H1 (cell line): ENCODE measurements at regions not wholly inside any gene's neighbourhood (a gene's known extent, or its start where the extent isn't known, plus 50 kb on each side); places are given as distances from the start of the nearest gene placed in this dataset.

Experiments
- CTCF ChIA-PET: fragments of 300-600 bp; sonication (Branson Sonifier 250); formaldehyde crosslinking; loops from one replicate; lab custom pipeline; 2021; ENCODE audit not compliant: partially characterized antibody; lab: Charles Lee
- POLR2A ChIA-PET: fragments of 300-600 bp; sonication (Branson Sonifier 250); formaldehyde crosslinking; loops from one replicate; lab custom pipeline; 2021; ENCODE audit warnings: inconsistent platforms; ENCODE audit not compliant: partially characterized antibody; lab: Charles Lee
- DNase-seq, 2 experiments: peaks; one replicate each; pipeline versions ENCODE4 v3.0.0 to v3.0.0-alpha.2; 2010 to 2022; ENCODE audit warnings: low spot score in 2 of 2, low read depth in 1 of 2, mixed read lengths in 1 of 2
- FAIRE-seq: peaks from 2 replicates; lab custom pipeline; 2011; peaks lifted over from hg19 to GRCh38; lab: Jason Lieb, UNC
- H2AFZ ChIP-seq: 2 replicates; pipeline ENCODE4 v1.8.1; 2012; ENCODE audit warnings: low read length, inconsistent platforms
- H2AK5ac ChIP-seq: 2 replicates; pipeline ENCODE4 v1.6.1; 2013; ENCODE audit warnings: low read depth, low read length
- H2BK120ac ChIP-seq: replicated peaks from 2 replicates; pipeline ENCODE3; 2013; ENCODE audit warnings: low read depth, low read length, inconsistent platforms
- H2BK12ac ChIP-seq: 2 replicates; pipeline ENCODE4 v1.6.1; 2013; ENCODE audit warnings: low read depth, low read length
- H2BK15ac ChIP-seq: 2 replicates; pipeline ENCODE4 v1.6.1; 2013; ENCODE audit warnings: low read length
- H2BK20ac ChIP-seq: 2 replicates; pipeline ENCODE4 v1.6.1; 2013; ENCODE audit warnings: low read length
- H2BK5ac ChIP-seq: 2 replicates; pipeline ENCODE4 v1.6.1; 2013; ENCODE audit warnings: low read depth, low read length
- H3K14ac ChIP-seq: 2 replicates; pipeline ENCODE4 v1.6.1; 2013; ENCODE audit warnings: inconsistent platforms; ENCODE audit not compliant: insufficient read length
- H3K18ac ChIP-seq: 2 replicates; pipeline ENCODE4 v1.6.1; 2013; ENCODE audit warnings: low read length; ENCODE audit errors: extremely low read depth
- H3K23ac ChIP-seq: 2 replicates; pipeline ENCODE4 v1.6.1; 2013; ENCODE audit warnings: inconsistent platforms; ENCODE audit not compliant: insufficient read length
- H3K23me2 ChIP-seq: 2 replicates; pipeline ENCODE4 v1.6.1; 2013; ENCODE audit warnings: low read depth, low read length
- H3K27ac ChIP-seq: 2 replicates; pipeline ENCODE4 v1.6.1; 2011; ENCODE audit warnings: low read depth, low read length, inconsistent platforms
- H3K27me3 ChIP-seq, 4 experiments: replicated peaks in 1 of 4; 1 replicate in 1 of 4; 2 replicates in 3 of 4; pipeline versions ENCODE4 v1.6.1 to v1.8.1; 2011 to 2013; ENCODE audit warnings: low read length in 3 of 4, mild to moderate bottlenecking in 3 of 4, inconsistent platforms in 2 of 4, mixed read lengths in 2 of 4, moderate library complexity in 1 of 4; ENCODE audit not compliant: control insufficient read depth in 3 of 4, insufficient read depth in 3 of 4; ENCODE audit errors: extremely low read depth in 1 of 4
- H3K36me3 ChIP-seq, 4 experiments: 2 replicates each; pipeline versions ENCODE4 v1.6.1 to v1.8.1; 2011 to 2013; ENCODE audit warnings: mild to moderate bottlenecking in 4 of 4, low read length in 3 of 4, moderate library complexity in 2 of 4, control low read depth in 1 of 4, inconsistent platforms in 1 of 4; ENCODE audit not compliant: insufficient read depth in 4 of 4, control insufficient read depth in 2 of 4
- H3K4ac ChIP-seq: replicated peaks from 2 replicates; pipeline ENCODE3; 2013; ENCODE audit warnings: low read length, low read depth, mixed read lengths, inconsistent platforms; ENCODE audit not compliant: insufficient read length
- H3K4me1 ChIP-seq, 4 experiments: replicated peaks in 1 of 4; 1 replicate in 1 of 4; 2 replicates in 3 of 4; pipeline versions ENCODE4 v1.6.1 to v1.8.1; 2011 to 2013; ENCODE audit warnings: low read length in 3 of 4, inconsistent platforms in 2 of 4, mixed read lengths in 1 of 4; ENCODE audit not compliant: insufficient read depth in 4 of 4, control insufficient read depth in 3 of 4
- H3K4me2 ChIP-seq, 2 experiments: 2 replicates each; pipeline versions ENCODE4 v1.6.1 to v1.8.1; 2011 to 2013; ENCODE audit warnings: low read depth in 2 of 2, low read length in 2 of 2, control low read depth in 1 of 2, inconsistent platforms in 1 of 2, mild to moderate bottlenecking in 1 of 2; ENCODE audit not compliant: insufficient read depth in 1 of 2
- H3K4me3 ChIP-seq, 4 experiments: fragments of 200-600, 300-600 bp in 1 of 4; sonication (generic), shearing (Covaris generic), sonication (Bioruptor Twin) in 1 of 4; 2 replicates each; pipeline versions ENCODE4 v1.5.1 to v1.8.1; 2011 to 2016; ENCODE audit warnings: low read length in 4 of 4, low read depth in 3 of 4, control low read depth in 2 of 4, inconsistent platforms in 2 of 4, mild to moderate bottlenecking in 2 of 4, mixed read lengths in 1 of 4, moderate library complexity in 1 of 4; ENCODE audit not compliant: insufficient read depth in 2 of 4; ENCODE audit errors: extremely low read depth in 1 of 4
- H3K56ac ChIP-seq: replicated peaks from 2 replicates; pipeline ENCODE3; 2013; ENCODE audit warnings: low read depth, mild to moderate bottlenecking, mixed read lengths, low read length, inconsistent platforms; ENCODE audit not compliant: insufficient read length
- H3K79me1 ChIP-seq: 2 replicates; pipeline ENCODE4 v1.6.1; 2013; ENCODE audit warnings: low read depth, low read length, control low read depth
- H3K79me2 ChIP-seq, 2 experiments: 2 replicates each; pipeline versions ENCODE4 v1.6.1 to v1.8.1; 2012 to 2013; ENCODE audit warnings: low read length in 2 of 2, mild to moderate bottlenecking in 2 of 2, inconsistent platforms in 1 of 2; ENCODE audit not compliant: insufficient read depth in 2 of 2, control insufficient read depth in 1 of 2
- H3K9ac ChIP-seq, 4 experiments: replicated peaks in 1 of 4; 1 replicate in 1 of 4; 2 replicates in 3 of 4; pipeline versions ENCODE4 v1.6.1 to v1.8.1; 2011 to 2013; ENCODE audit warnings: low read depth in 3 of 4, low read length in 3 of 4, control low read depth in 2 of 4, mild to moderate bottlenecking in 2 of 4, moderate library complexity in 2 of 4, inconsistent platforms in 1 of 4; ENCODE audit errors: extremely low read depth in 1 of 4
- H3K9me3 ChIP-seq, 2 experiments: 2 replicates each; pipeline versions ENCODE4 v1.6.1 to v1.8.1; 2012 to 2013; ENCODE audit warnings: mild to moderate bottlenecking in 2 of 2, moderate library complexity in 2 of 2, control low read depth in 1 of 2, inconsistent platforms in 1 of 2, low read depth in 1 of 2, low read length in 1 of 2, mixed read lengths in 1 of 2; ENCODE audit not compliant: insufficient read depth in 2 of 2
- H4K20me1 ChIP-seq, 2 experiments: replicated peaks in 1 of 2; 2 replicates each; pipeline versions ENCODE3 to v1.8.1; 2011 to 2013; ENCODE audit warnings: inconsistent platforms in 2 of 2, low read length in 2 of 2, mild to moderate bottlenecking in 1 of 2; ENCODE audit not compliant: insufficient read depth in 2 of 2, control insufficient read depth in 1 of 2
- H4K5ac ChIP-seq: 2 replicates; pipeline ENCODE4 v1.6.1; 2013; ENCODE audit warnings: low read length, low read depth, mixed read lengths, inconsistent platforms; ENCODE audit not compliant: insufficient read length
- H4K8ac ChIP-seq: 2 replicates; pipeline ENCODE4 v1.8.0; 2013; ENCODE audit warnings: mild to moderate bottlenecking, moderate library complexity, low read length, inconsistent platforms; ENCODE audit not compliant: insufficient read depth; ENCODE audit errors: extremely low read depth
- H4K91ac ChIP-seq: replicated peaks from 2 replicates; pipeline ENCODE3; 2013; ENCODE audit warnings: low read length, mixed read lengths, inconsistent platforms; ENCODE audit not compliant: insufficient read length
- CREB1 ChIP-seq: IDR thresholded peaks from 2 replicates; pipeline ENCODE4 v1.6.1; 2012; ENCODE audit warnings: inconsistent platforms
- CTBP2 ChIP-seq: IDR thresholded peaks from 2 replicates; pipeline ENCODE4 v1.7.0; 2011; ENCODE audit warnings: borderline replicate concordance, mild to moderate bottlenecking, moderate library complexity, mixed read lengths, low read length; ENCODE audit not compliant: insufficient read depth, insufficient read length
- E2F6 ChIP-seq: IDR thresholded peaks from 2 replicates; pipeline ENCODE4 v1.6.1; 2012; ENCODE audit warnings: inconsistent platforms
- FOSL1 ChIP-seq: IDR thresholded peaks from 2 replicates; pipeline ENCODE4 v1.6.1; 2011; ENCODE audit warnings: mild to moderate bottlenecking, low read depth, low read length, moderate library complexity; ENCODE audit not compliant: insufficient read depth
- GTF2F1 ChIP-seq: IDR thresholded peaks from 2 replicates; pipeline ENCODE4 v1.6.1; 2012; ENCODE audit warnings: low read depth, low read length, improper control_type of control experiment, borderline replicate concordance
- NRF1 ChIP-seq: IDR thresholded peaks from 2 replicates; pipeline ENCODE4 v1.6.1; 2011; ENCODE audit warnings: mild to moderate bottlenecking, low read depth, low read length, improper control_type of control experiment
- PHF8 ChIP-seq: fragments of 200-600 bp; sonication (generic); conservative IDR thresholded peaks from 2 replicates; pipeline ENCODE4 v1.7.1; 2012; ENCODE audit warnings: low read depth, mild to moderate bottlenecking, inconsistent platforms, low read length, moderate library complexity
- SRF ChIP-seq: IDR thresholded peaks from 2 replicates; pipeline ENCODE4 v1.6.1; 2011; ENCODE audit warnings: mild to moderate bottlenecking, low read depth, low read length, moderate library complexity
- SUZ12 ChIP-seq: fragments of 200-600 bp; sonication (generic); IDR thresholded peaks from 2 replicates; pipeline ENCODE4 v1.6.1; 2012; ENCODE audit warnings: mild to moderate bottlenecking, inconsistent platforms, low read length, moderate library complexity, mixed read lengths
- WGBS, 2 experiments: shearing (Covaris generic) in 1 of 2; methylation state at CpG; one replicate each; pipeline versions ENCODE4 v1.1.6 to v1.1.7; 2013 to 2015; ENCODE audit warnings: low lambda C conversion rate in 2 of 2, mixed read lengths in 2 of 2, inconsistent platforms in 1 of 2, low coverage in 1 of 2, missing lambda C conversion rate in 1 of 2; ENCODE audit not compliant: insufficient replicate concordance in 2 of 2, insufficient coverage in 1 of 2, insufficient read length in 1 of 2; ENCODE audit errors: extremely low coverage in 1 of 2, missing lambda C conversion rate in 1 of 2; 5-methylcytosine and 5-hydroxymethylcytosine counted together

DNA sequence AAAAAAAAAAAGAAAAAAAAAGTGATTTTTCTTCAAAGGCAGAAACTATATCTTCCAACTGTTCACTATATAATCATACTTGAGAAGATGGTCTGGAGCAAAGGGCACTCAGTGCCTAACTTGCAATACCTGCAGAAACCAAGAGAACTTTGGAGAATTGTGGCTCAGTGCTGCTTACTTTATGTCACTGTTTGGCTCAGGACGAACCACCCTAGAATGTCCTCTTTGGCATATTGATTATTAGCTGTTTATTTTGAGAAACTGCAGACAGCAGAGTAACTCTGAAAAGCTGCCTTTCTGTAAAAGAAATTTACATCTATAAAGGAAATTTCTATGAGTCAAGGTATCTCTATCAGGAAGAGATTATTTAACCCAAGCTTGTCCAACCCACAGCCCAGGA is 100.2 kb downstream of the BBS10 start:
- DNase-seq (no peak), FAIRE-seq (no peak)
- Histone ChIP-seq H4K20me1 (no peaks in the 10 kb centered on the region), H2AK5ac (no peak overlapping the region), H3K23me2 (no peaks in the 10 kb centered on the region), H3K4ac (no peak overlapping the region), H3K9me3 (no peaks in the 10 kb centered on the region), H3K9ac (no peak overlapping the region), H2BK20ac (no peak overlapping the region), H2BK5ac (no peak overlapping the region), H4K91ac (no peak overlapping the region), H3K36me3 (no peaks in the 10 kb centered on the region), H2BK15ac (no peak overlapping the region), H3K4me2 (no peak overlapping the region), H2BK120ac (no peak overlapping the region), H2AFZ (no peak overlapping the region), H4K8ac (no peak overlapping the region), H3K79me1 (no peaks in the 10 kb centered on the region), H3K23ac (no peak overlapping the region), H4K5ac (no peak overlapping the region), H3K4me3 (no peak overlapping the region), H3K27ac (no peak overlapping the region), H3K18ac (no peak overlapping the region), H3K27me3 (no peaks in the 10 kb centered on the region), H2BK12ac (no peak overlapping the region), H3K56ac (no peak overlapping the region), H3K14ac (no peak overlapping the region), H3K4me1 (peaks cover 3 to 8% (median 6%) of the 10 kb centered on the region in 4 experiments; a peak in 5 of 7 replicates), H3K79me2 (no peaks in the 10 kb centered on the region)
- ChIA-PET CTCF (interaction anchor here (1.0 kb wide), 2 partner anchors 89 to 210 kb away, joined by 3 to 4 read pairs; no protein-coding TSS in a partner anchor), POLR2A (interaction anchor here (0.6 kb wide), 1 partner anchor 205 kb away, joined by 3 read pairs; no protein-coding TSS in a partner anchor)
- 84% methylated on average over 1 of the region's 1 CpG; no CpG with 5 or more reads in 1 of the 2 experiments for WGBS, 2 experiments
- TF ChIP-seq CREB1 (no peak), SUZ12 (no peak), PHF8 (no peak), SRF (no peak), GTF2F1 (no peak), CTBP2 (no peak), FOSL1 (no peak), NRF1 (no peak), E2F6 (no peak)
